ENCODE measurements at regions not wholly inside any gene's neighbourhood (a gene's known extent, or its start where the extent isn't known, plus 50 kb on each side); places are given as distances from the start of the nearest gene placed in this dataset.

GRCh38 chr7:11319491-11320274, 346.0 kb downstream of the PHF14 start:
- no peak overlapping the region for H3K4me3 ChIP-seq
- no peaks in the 10 kb centered on the region for H3K4me1 ChIP-seq (ENCODE audit: low read depth)
- no peak for TF ChIP-seq CTCF (IDR thresholded peaks at IDR 0.05)
- intact Hi-C loops (cut with DNase I, micrococcal nuclease) = no loop called here
- ATAC-seq (no peak), DNase-seq (no peak)
- H3K36me3 ChIP-seq (ENCODE audit: low read depth) = no peaks in the 10 kb centered on the region
- no peaks in the 10 kb centered on the region for H3K9me3 ChIP-seq
